ENCODE measurements at regions not wholly inside any gene's neighbourhood (a gene's known extent, or its start where the extent isn't known, plus 50 kb on each side); places are given as distances from the start of the nearest gene placed in this dataset.

DNA sequence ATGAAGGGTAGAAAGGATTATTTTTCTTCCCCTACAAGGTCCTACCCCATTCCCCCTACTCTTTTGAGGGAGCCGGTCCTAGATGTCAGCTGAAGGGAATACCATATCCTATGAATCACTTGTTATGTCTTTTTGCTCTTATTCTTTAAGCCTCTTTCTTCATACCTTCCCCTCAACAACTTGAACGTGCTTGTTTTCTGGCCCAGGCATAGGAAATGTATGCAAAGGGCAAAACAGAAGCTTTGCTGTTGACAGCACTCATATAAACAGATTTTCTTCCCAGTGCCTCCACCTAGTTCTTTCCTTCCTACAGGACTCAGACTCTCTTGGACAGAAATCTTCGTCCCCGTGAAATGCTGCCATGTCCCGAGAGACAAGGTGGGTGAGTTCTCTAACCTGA is 64.6 kb downstream of the TMEM17 start:
- Histone ChIP-seq H3K9me3 (ENCODE audit: severe bottlenecking) (no peaks in the 10 kb centered on the region), H3K4me3 (ENCODE audit: severe bottlenecking) (no peak overlapping the region), H3K27ac (ENCODE audit: poor library complexity, severe bottlenecking) (no peak overlapping the region), H3K27me3 (ENCODE audit: insufficient read depth, poor library complexity, severe bottlenecking) (no peaks in the 10 kb centered on the region), H3K36me3 (ENCODE audit: low read depth) (no peaks in the 10 kb centered on the region), H3K4me1 (ENCODE audit: insufficient read depth, poor library complexity, severe bottlenecking) (no peaks in the 10 kb centered on the region)
- TF ChIP-seq, protein P1, sequence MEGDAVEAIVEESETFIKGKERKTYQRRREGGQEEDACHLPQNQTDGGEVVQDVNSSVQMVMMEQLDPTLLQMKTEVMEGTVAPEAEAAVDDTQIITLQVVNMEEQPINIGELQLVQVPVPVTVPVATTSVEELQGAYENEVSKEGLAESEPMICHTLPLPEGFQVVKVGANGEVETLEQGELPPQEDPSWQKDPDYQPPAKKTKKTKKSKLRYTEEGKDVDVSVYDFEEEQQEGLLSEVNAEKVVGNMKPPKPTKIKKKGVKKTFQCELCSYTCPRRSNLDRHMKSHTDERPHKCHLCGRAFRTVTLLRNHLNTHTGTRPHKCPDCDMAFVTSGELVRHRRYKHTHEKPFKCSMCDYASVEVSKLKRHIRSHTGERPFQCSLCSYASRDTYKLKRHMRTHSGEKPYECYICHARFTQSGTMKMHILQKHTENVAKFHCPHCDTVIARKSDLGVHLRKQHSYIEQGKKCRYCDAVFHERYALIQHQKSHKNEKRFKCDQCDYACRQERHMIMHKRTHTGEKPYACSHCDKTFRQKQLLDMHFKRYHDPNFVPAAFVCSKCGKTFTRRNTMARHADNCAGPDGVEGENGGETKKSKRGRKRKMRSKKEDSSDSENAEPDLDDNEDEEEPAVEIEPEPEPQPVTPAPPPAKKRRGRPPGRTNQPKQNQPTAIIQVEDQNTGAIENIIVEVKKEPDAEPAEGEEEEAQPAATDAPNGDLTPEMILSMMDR (IDR thresholded peaks at IDR 0.05; ENCODE audit: poor library complexity, severe bottlenecking): no peak
- no peak for DNase-seq (ENCODE audit: low spot score)
- no peak for ATAC-seq (ENCODE audit: low read depth)

GRCh38 chr2:62440281-62440946 is 65.6 kb downstream of the TMEM17 start:
- Histone ChIP-seq H3K4me1 (ENCODE audit: insufficient read depth, poor library complexity, severe bottlenecking) (no peaks in the 10 kb centered on the region), H3K9me3 (ENCODE audit: severe bottlenecking) (no peaks in the 10 kb centered on the region), H3K27me3 (ENCODE audit: insufficient read depth, poor library complexity, severe bottlenecking) (no peaks in the 10 kb centered on the region), H3K27ac (ENCODE audit: poor library complexity, severe bottlenecking) (no peak overlapping the region), H3K36me3 (ENCODE audit: low read depth) (no peaks in the 10 kb centered on the region), H3K4me3 (ENCODE audit: severe bottlenecking) (no peak overlapping the region)
- DNase-seq (ENCODE audit: low spot score) (no peak), ATAC-seq (ENCODE audit: low read depth) (no peak)
- TF ChIP-seq, protein P1 (IDR thresholded peaks at IDR 0.05; ENCODE audit: poor library complexity, severe bottlenecking): no peak

GRCh38 chr2:62439425-62439824 is 66.6 kb downstream of the TMEM17 start:
- Histone ChIP-seq H3K9me3 (ENCODE audit: severe bottlenecking) (no peaks in the 10 kb centered on the region), H3K27me3 (ENCODE audit: insufficient read depth, poor library complexity, severe bottlenecking) (no peaks in the 10 kb centered on the region), H3K4me1 (ENCODE audit: insufficient read depth, poor library complexity, severe bottlenecking) (no peaks in the 10 kb centered on the region), H3K36me3 (ENCODE audit: low read depth) (no peaks in the 10 kb centered on the region), H3K4me3 (ENCODE audit: severe bottlenecking) (no peak overlapping the region), H3K27ac (ENCODE audit: poor library complexity, severe bottlenecking) (no peak overlapping the region)
- ATAC-seq (ENCODE audit: low read depth) (no peak), DNase-seq (ENCODE audit: low spot score) (no peak)
- TF ChIP-seq, protein P1 (IDR thresholded peaks at IDR 0.05; ENCODE audit: poor library complexity, severe bottlenecking): no peak

DNA sequence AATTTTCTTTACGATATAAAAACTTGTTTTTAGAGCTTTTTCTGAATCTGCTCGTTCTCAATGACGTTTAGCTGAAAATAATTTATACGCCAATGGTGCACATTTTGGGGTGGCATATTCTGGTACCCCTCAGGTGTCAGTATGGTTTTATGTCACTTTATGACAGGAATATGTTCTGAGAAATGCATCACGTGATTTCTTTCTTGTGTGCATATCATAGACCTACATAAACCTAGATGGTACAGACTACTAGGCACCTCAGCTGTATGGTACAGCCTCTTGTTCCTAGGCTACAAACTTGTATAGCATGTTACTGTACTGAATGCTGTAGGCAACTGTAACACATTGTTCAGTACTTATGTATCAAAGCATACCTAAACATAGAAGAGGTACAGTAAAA is 68.2 kb downstream of the TMEM17 start:
- Histone ChIP-seq H3K36me3 (ENCODE audit: low read depth) (no peaks in the 10 kb centered on the region), H3K4me3 (ENCODE audit: severe bottlenecking) (no peak overlapping the region), H3K9me3 (ENCODE audit: severe bottlenecking) (no peaks in the 10 kb centered on the region), H3K27ac (ENCODE audit: poor library complexity, severe bottlenecking) (no peak overlapping the region), H3K27me3 (ENCODE audit: insufficient read depth, poor library complexity, severe bottlenecking) (no peaks in the 10 kb centered on the region), H3K4me1 (ENCODE audit: insufficient read depth, poor library complexity, severe bottlenecking) (no peaks in the 10 kb centered on the region)
- no peak for DNase-seq (ENCODE audit: low spot score)
- TF ChIP-seq, protein P1 (IDR thresholded peaks at IDR 0.05; ENCODE audit: poor library complexity, severe bottlenecking): no peak
- no peak for ATAC-seq (ENCODE audit: low read depth)

DNA sequence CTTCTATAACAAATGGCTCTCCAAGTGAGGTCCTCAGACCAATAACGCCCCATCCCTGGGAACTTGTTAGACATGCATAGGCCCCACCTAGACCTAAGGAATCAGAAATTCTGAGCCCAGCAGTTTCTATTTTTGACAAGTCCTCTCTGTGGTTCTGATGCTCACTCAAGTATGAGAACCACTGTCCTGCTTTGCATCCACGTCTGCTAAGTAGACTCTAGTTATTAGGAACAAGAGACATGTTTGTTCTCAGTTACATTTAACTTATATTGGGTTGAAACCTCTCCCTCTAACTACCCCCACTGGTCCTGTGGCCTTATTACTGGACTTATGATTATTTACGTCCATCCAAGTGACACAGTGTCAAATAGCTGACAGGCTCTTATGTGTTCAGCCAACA is 70.3 kb downstream of the TMEM17 start:
- no peak overlapping the region for H3K4me3 ChIP-seq (ENCODE audit: severe bottlenecking)
- TF ChIP-seq, protein P1 (IDR thresholded peaks at IDR 0.05; ENCODE audit: poor library complexity, severe bottlenecking): no peak
- no peaks in the 10 kb centered on the region for H3K27me3 ChIP-seq (ENCODE audit: insufficient read depth, poor library complexity, severe bottlenecking)
- ATAC-seq (ENCODE audit: low read depth) (no peak), DNase-seq (ENCODE audit: low spot score) (no peak)
- no peaks in the 10 kb centered on the region for H3K4me1 ChIP-seq (ENCODE audit: insufficient read depth, poor library complexity, severe bottlenecking)
- no peaks in the 10 kb centered on the region for H3K36me3 ChIP-seq (ENCODE audit: low read depth)
- no peaks in the 10 kb centered on the region for H3K9me3 ChIP-seq (ENCODE audit: severe bottlenecking)
- H3K27ac ChIP-seq (ENCODE audit: poor library complexity, severe bottlenecking): no peak overlapping the region

Data from RWPE2 (cell line).